Stimulated activated CD8-positive, alpha-beta memory T cell treated with anti-CD3 and anti-CD28 coated beads, Interleukin-7, amount 100 ng/mL, for 48 hours (primary cell): ENCODE measurements at regions not wholly inside any gene's neighbourhood (a gene's known extent, or its start where the extent isn't known, plus 50 kb on each side); places are given as distances from the start of the nearest gene placed in this dataset.
"Not testable (repeated sequence)": the region's sequence is repeated elsewhere in the genome, so short reads cannot be mapped to it uniquely, and the experiment has no call there.

Experiments
- DNase-seq, 2 donors: peaks; one replicate each; pipeline ENCODE4 v3.0.0-alpha.2; 2020; ENCODE audit warnings: low read depth in 1 of 2; ENCODE audit errors: extremely low read depth in 1 of 2

GRCh38 chr3:10653866-10654611 is 148.7 kb upstream of the ATP2B2 start:
- DNase-seq: no peak

- no peak for DNase-seq
Observed at GRCh38 chr3:10655105-10655504, 149.7 kb upstream of the ATP2B2 start.

GRCh38 chr3:10657339-10657738 is 152.0 kb upstream of the ATP2B2 start:
- DNase-seq: not testable (repeated sequence)

GRCh38 chr3:10665592-10665991 is 150.4 kb upstream of the SLC6A11 start:
- DNase-seq: no peak

GRCh38 chr3:10666621-10667020 is 149.4 kb upstream of the SLC6A11 start:
- no peak for DNase-seq

- no peak for DNase-seq
Observed at GRCh38 chr3:10667269-10667668, 148.8 kb upstream of the SLC6A11 start.

GRCh38 chr3:10667901-10668476 is 148.0 kb upstream of the SLC6A11 start:
- no peak for DNase-seq

GRCh38 chr3:10669490-10670048 is 146.5 kb upstream of the SLC6A11 start:
- DNase-seq: no peak

- no peak for DNase-seq
Observed at GRCh38 chr3:10672422-10672821, 143.6 kb upstream of the SLC6A11 start.

GRCh38 chr3:10674578-10674977 is 141.4 kb upstream of the SLC6A11 start:
- DNase-seq: no peak

- DNase-seq: no peak
Observed at GRCh38 chr3:10676905-10677304, 139.1 kb upstream of the SLC6A11 start.

- DNase-seq: no peak
Observed at GRCh38 chr3:10678796-10679376, 137.1 kb upstream of the SLC6A11 start.

GRCh38 chr3:10680796-10681195 is 135.2 kb upstream of the SLC6A11 start:
- no peak for DNase-seq

- DNase-seq: no peak
Observed at GRCh38 chr3:10682692-10683091, 133.3 kb upstream of the SLC6A11 start.

GRCh38 chr3:10683106-10683505 is 132.9 kb upstream of the SLC6A11 start:
- DNase-seq: no peak

GRCh38 chr3:10688126-10688525 is 127.9 kb upstream of the SLC6A11 start:
- DNase-seq: no peak

GRCh38 chr3:10688548-10689172 is 127.4 kb upstream of the SLC6A11 start:
- no peak for DNase-seq

GRCh38 chr3:10692039-10692622 is 123.9 kb upstream of the SLC6A11 start:
- DNase-seq: no peak

- DNase-seq: no peak
Observed at GRCh38 chr3:10693457-10693856, 122.6 kb upstream of the SLC6A11 start.

- no peak for DNase-seq
Observed at GRCh38 chr3:10694179-10694578, 121.8 kb upstream of the SLC6A11 start.

GRCh38 chr3:10695186-10695585 is 120.8 kb upstream of the SLC6A11 start:
- DNase-seq: not testable (repeated sequence)
